ENCODE measurements at regions not wholly inside any gene's neighbourhood (a gene's known extent, or its start where the extent isn't known, plus 50 kb on each side); places are given as distances from the start of the nearest gene placed in this dataset.
"Not testable (repeated sequence)": the region's sequence is repeated elsewhere in the genome, so short reads cannot be mapped to it uniquely, and the experiment has no call there.

GRCh38 chr9:75378926-75379325 is 290.6 kb downstream of the OSTF1 start:
- no peak for TF ChIP-seq CTCF (IDR thresholded peaks at IDR 0.05; ENCODE audit: insufficient read depth, low read depth, low read length)
- no peak overlapping the region for H3K4me3 ChIP-seq (ENCODE audit: low read depth, low read length)
- no peak for DNase-seq (ENCODE audit: low read depth)

DNA sequence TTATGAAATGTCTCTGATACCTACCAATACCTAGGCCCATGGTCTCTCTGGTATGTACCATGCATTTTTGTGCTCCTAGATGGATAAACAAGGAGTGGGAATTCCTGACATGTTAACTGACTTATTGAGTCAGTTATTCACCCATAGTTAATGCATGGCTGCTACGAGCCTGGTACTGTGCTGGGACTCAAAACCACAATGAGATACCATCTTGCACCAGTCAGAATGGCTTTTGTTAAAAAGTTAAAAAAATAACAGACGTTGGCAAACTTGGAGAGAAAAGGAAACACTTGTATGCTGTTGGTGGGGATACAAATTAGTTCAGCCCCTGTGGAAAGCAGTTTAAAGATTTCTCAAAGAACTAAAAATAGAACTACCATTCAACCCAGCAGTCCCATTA is 293.8 kb downstream of the OSTF1 start:
- DNase-seq (ENCODE audit: low read depth), result no peak
- TF ChIP-seq CTCF (IDR thresholded peaks at IDR 0.05; ENCODE audit: insufficient read depth, low read depth, low read length), result no peak
- no peak overlapping the region for H3K4me3 ChIP-seq (ENCODE audit: low read depth, low read length)

GRCh38 chr9:75383420-75384034 is 295.2 kb downstream of the OSTF1 start:
- not testable (repeated sequence) for H3K4me3 ChIP-seq (ENCODE audit: low read depth, low read length); DNase-seq (ENCODE audit: low read depth)

DNA sequence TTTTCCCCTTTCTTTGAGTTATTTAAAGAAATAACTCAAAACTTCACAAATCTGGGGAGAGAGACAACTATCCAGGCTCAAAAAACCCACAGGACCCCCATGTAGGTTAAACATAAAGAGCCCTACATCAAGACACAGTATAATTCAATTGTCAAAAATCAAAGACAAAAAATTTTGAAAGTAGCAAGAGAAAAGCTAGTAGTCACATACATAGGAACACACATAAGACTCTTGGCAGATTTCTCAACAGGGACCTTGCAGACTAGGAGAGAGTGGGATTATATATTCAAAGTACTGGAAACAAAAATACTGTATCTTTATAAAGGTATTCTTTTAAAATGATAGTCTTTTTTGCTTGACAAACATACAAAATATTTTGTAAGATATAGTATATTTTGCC is 296.9 kb downstream of the OSTF1 start:
- DNase-seq (ENCODE audit: low read depth), result no peak
- no peak overlapping the region for H3K4me3 ChIP-seq (ENCODE audit: low read depth, low read length)
- no peak for TF ChIP-seq CTCF (IDR thresholded peaks at IDR 0.05; ENCODE audit: insufficient read depth, low read depth, low read length)

DNA sequence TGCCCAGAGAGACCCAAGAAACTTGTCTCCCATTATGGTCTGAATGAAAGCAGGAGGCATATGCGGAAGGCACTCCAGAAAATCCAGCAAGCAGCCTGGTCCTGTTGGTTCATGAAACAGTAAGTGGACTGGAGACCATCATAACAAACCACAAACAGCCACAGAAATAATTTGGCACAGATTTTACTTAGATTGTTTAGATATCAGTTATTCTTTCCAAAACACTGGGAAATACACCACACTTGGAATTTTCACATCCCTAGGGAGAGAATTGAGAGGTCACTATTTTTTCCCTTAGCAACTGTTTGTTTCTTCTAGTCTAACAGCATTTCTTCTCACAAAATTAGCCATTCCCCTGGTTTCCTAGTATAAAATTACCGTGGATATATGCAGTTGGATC is 300.8 kb downstream of the OSTF1 start:
- no peak for DNase-seq (ENCODE audit: low read depth)
- no peak for TF ChIP-seq CTCF (IDR thresholded peaks at IDR 0.05; ENCODE audit: insufficient read depth, low read depth, low read length)
- H3K4me3 ChIP-seq (ENCODE audit: low read depth, low read length), result no peak overlapping the region

DNA sequence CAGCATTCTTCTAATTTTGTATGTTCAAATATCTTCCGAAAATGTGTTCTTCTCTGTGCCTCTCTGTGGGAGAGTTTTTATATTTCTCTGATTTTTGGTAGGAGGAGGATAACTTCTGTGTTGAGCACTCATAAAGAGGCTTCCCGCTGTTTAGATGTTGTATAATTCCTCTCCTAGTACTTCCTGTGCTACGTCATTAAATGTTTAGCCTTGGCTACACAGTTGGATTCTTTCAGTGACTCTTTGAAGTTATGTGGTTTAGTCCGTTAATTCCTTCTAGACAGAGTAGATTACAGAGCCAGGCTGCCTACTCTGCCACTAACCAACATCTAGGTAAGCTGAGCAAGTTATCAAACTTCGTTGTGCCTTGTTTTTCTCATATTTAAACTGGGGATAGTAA is 302.6 kb downstream of the OSTF1 start:
- no peak for DNase-seq (ENCODE audit: low read depth)
- TF ChIP-seq CTCF (IDR thresholded peaks at IDR 0.05; ENCODE audit: insufficient read depth, low read depth, low read length), result no peak
- no peak overlapping the region for H3K4me3 ChIP-seq (ENCODE audit: low read depth, low read length)

DNA sequence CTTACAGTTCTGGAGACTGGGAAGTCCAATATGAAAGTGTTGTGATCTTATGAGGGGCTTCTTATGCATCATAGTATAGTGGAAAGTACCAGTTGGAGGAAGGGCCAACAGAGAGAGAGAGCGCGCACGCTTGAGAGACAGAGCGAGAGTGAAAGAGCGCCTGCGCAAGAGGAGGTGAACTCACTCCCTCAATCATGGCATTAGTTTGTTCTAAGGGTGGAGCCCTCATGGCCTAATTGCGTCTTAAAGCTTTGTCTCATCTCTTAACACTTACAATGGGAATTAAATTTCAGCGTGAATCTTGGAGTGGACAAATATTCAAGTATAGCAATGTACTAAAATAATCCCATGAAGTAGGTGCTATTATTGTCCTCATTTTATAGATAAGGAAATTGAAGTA is 303.2 kb downstream of the OSTF1 start:
- no peak for TF ChIP-seq CTCF (IDR thresholded peaks at IDR 0.05; ENCODE audit: insufficient read depth, low read depth, low read length)
- no peak for DNase-seq (ENCODE audit: low read depth)
- no peak overlapping the region for H3K4me3 ChIP-seq (ENCODE audit: low read depth, low read length)

Data from fibroblast of villous mesenchyme (primary cell).